Endothelial cell of umbilical vein (primary cell): ENCODE measurements at regions not wholly inside any gene's neighbourhood (a gene's known extent, or its start where the extent isn't known, plus 50 kb on each side); places are given as distances from the start of the nearest gene placed in this dataset.

Source experiments
- BruUV-seq: library from RNA; stranded (reverse); fragments of 400-500 nt; replicated peaks from 2 replicates; lab custom pipeline; 2021; lab: Mats Ljungman, UMichigan
- CTCF ChIA-PET: fragments of 300-600, 350-600 bp; sonication (Branson Sonifier 250); formaldehyde crosslinking; loops from one replicate; lab custom pipeline; 2021; ENCODE audit warnings: antibody characterized with exemption, inconsistent platforms; lab: Charles Lee
- POLR2A ChIA-PET: fragments of 300-600, 350-600 bp; sonication (Branson Sonifier 250); formaldehyde crosslinking; loops from one replicate; lab custom pipeline; 2021; ENCODE audit warnings: antibody characterized with exemption, inconsistent platforms; lab: Charles Lee
- DNase-seq: peaks from one replicate; pipeline ENCODE4 v3.0.0-alpha.2; 2011; ENCODE audit warnings: low read depth, low spot score
- FAIRE-seq: peaks from 2 replicates; lab custom pipeline; 2011; peaks lifted over from hg19 to GRCh38; lab: Jason Lieb, UNC
- H2AFZ ChIP-seq: 2 replicates; pipeline ENCODE4 v1.6.0; 2012; ENCODE audit warnings: low read depth, low read length, control low read depth, inconsistent platforms
- H3K27ac ChIP-seq: 2 replicates; pipeline ENCODE4 v1.5.1; 2011; ENCODE audit warnings: low read depth, mild to moderate bottlenecking, control low read depth, low read length, moderate library complexity; ENCODE audit not compliant: insufficient read depth
- H3K27me3 ChIP-seq, 2 experiments: 2 replicates each; pipeline versions ENCODE4 v1.6.0 to v1.6.1; 2011; ENCODE audit warnings: low read length in 2 of 2, mixed read lengths in 1 of 2; ENCODE audit not compliant: control insufficient read depth in 2 of 2, insufficient read depth in 2 of 2
- H3K36me3 ChIP-seq, 2 experiments: 2 replicates in 1 of 2; 3 replicates in 1 of 2; pipeline ENCODE4 v1.5.1; 2011; ENCODE audit warnings: low read length in 2 of 2, mild to moderate bottlenecking in 1 of 2, moderate library complexity in 1 of 2; ENCODE audit not compliant: control insufficient read depth in 2 of 2, insufficient read depth in 2 of 2; ENCODE audit errors: extremely low read depth in 1 of 2
- H3K4me1 ChIP-seq: 3 replicates; pipeline ENCODE4 v1.5.1; 2011; ENCODE audit warnings: mild to moderate bottlenecking, low read length; ENCODE audit not compliant: control insufficient read depth, insufficient read depth; ENCODE audit errors: extremely low read depth
- H3K4me2 ChIP-seq: 2 replicates; pipeline ENCODE4 v1.6.1; 2011; ENCODE audit warnings: low read length, control low read depth, mixed read lengths; ENCODE audit not compliant: insufficient read depth
- H3K4me3 ChIP-seq, 3 experiments: fragments of 200-600 bp in 1 of 3; sonication (generic), shearing (Covaris generic) in 1 of 3; replicated peaks in 1 of 3; 2 replicates each; pipeline ENCODE4 v1.5.1; 2011 to 2016; ENCODE audit warnings: control low read depth in 3 of 3, low read length in 3 of 3, mild to moderate bottlenecking in 2 of 3, inconsistent platforms in 1 of 3, low read depth in 1 of 3, moderate library complexity in 1 of 3; ENCODE audit not compliant: insufficient read depth in 1 of 3
- H3K79me2 ChIP-seq: 2 replicates; pipeline ENCODE4 v1.6.0; 2012; ENCODE audit warnings: low read length, inconsistent platforms; ENCODE audit not compliant: control insufficient read depth, insufficient read depth
- H3K9ac ChIP-seq: replicated peaks from 2 replicates; pipeline ENCODE3; 2011; ENCODE audit warnings: low read length, control low read depth; ENCODE audit not compliant: insufficient read depth; ENCODE audit errors: extremely low read depth
- H3K9me1 ChIP-seq: replicated peaks from 3 replicates; pipeline ENCODE4 v1.6.0; 2011; ENCODE audit warnings: mild to moderate bottlenecking, low read length; ENCODE audit not compliant: control insufficient read depth, insufficient read depth; ENCODE audit errors: extremely low read depth
- H3K9me3 ChIP-seq: replicated peaks from 2 replicates; pipeline ENCODE4 v1.5.1; 2012; ENCODE audit warnings: low read length, inconsistent platforms; ENCODE audit not compliant: control insufficient read depth, insufficient read depth
- H4K20me1 ChIP-seq: replicated peaks from 2 replicates; pipeline ENCODE3; 2011; ENCODE audit warnings: mild to moderate bottlenecking, low read length; ENCODE audit not compliant: control insufficient read depth, insufficient read depth; ENCODE audit errors: extremely low read depth
- CTCF ChIP-seq, 2 donors: IDR thresholded peaks; 1 replicate in 1 of 2; 2 replicates in 1 of 2; pipeline ENCODE4 v1.5.1; 2011; ENCODE audit warnings: low read length in 2 of 2, mild to moderate bottlenecking in 2 of 2, moderate library complexity in 2 of 2, control low read depth in 1 of 2, inconsistent platforms in 1 of 2, low read depth in 1 of 2; ENCODE audit not compliant: insufficient read depth in 1 of 2; ENCODE audit errors: extremely low read depth in 1 of 2
- EZH2 ChIP-seq: IDR thresholded peaks from 2 replicates; pipeline ENCODE4 v1.6.1; 2012; ENCODE audit warnings: borderline replicate concordance, low read depth, mild to moderate bottlenecking, moderate library complexity, low read length, inconsistent platforms; ENCODE audit not compliant: severe bottlenecking
- GATA2 ChIP-seq: IDR thresholded peaks from 2 replicates; pipeline ENCODE4 v1.7.0; 2011; ENCODE audit warnings: low read depth, mild to moderate bottlenecking, moderate library complexity, mixed read lengths, low read length; ENCODE audit not compliant: insufficient read length, insufficient read depth
- MAX ChIP-seq: IDR thresholded peaks from 2 replicates; pipeline ENCODE4 v1.6.1; 2011; ENCODE audit not compliant: insufficient read depth, insufficient read length
- MYC ChIP-seq: IDR thresholded peaks from one replicate; pipeline ENCODE4 v1.6.1; 2011; ENCODE audit warnings: mild to moderate bottlenecking, low read depth, low read length
- POLR2A ChIP-seq: IDR thresholded peaks from 2 replicates; pipeline ENCODE4 v1.6.1; 2012; ENCODE audit warnings: low read depth, mild to moderate bottlenecking, control low read depth, low read length
- POLR2AphosphoS5 ChIP-seq: IDR thresholded peaks from 2 replicates; pipeline ENCODE4 v1.6.1; 2012; ENCODE audit warnings: low read depth, mild to moderate bottlenecking, control low read depth, low read length, moderate library complexity; ENCODE audit not compliant: insufficient read depth
- dilution Hi-C: fragments of 300-500 bp; cut with MboI; formaldehyde crosslinking; loops from one replicate; pipeline ENCODE4 v1.15.0; 2019; ENCODE audit warnings: low sequenced_read_pairs; ENCODE audit not compliant: extremely low pct_ligation_motif_present
- intact Hi-C: fragments of 100-400 bp; cut with micrococcal nuclease; formaldehyde crosslinking; loops from one replicate; pipeline ENCODE4 v1.10.0; 2022

- Histone ChIP-seq H3K4me3 (no peak overlapping the region), H3K36me3 (no peaks in the 10 kb centered on the region), H3K4me2 (no peak overlapping the region), H2AFZ (no peak overlapping the region), H3K4me1 (no peaks in the 10 kb centered on the region), H3K27me3 (no peaks in the 10 kb centered on the region), H3K27ac (no peak overlapping the region), H3K79me2 (no peaks in the 10 kb centered on the region), H3K9me1 (no peaks in the 10 kb centered on the region), H4K20me1 (no peaks in the 10 kb centered on the region), H3K9ac (no peak overlapping the region), H3K9me3 (no peaks in the 10 kb centered on the region)
- POLR2A ChIA-PET: no interaction called here
- dilution Hi-C loops (no loop called here), intact Hi-C loops (no loop called here)
- CTCF ChIA-PET: no interaction called here
- DNase-seq: no peak
- BruUV-seq: no TSS peak
- no peak for TF ChIP-seq EZH2
- TF ChIP-seq MAX: no peak
- TF ChIP-seq CTCF (IDR thresholded peaks at IDR 0.05; ENCODE audit: extremely low read depth in 1 of 2, insufficient read depth in 1 of 2, low read depth in 1 of 2, low read length in 2 of 2): no peak
- FAIRE-seq: no peak
These were observed 371.3 kb upstream of the CLEC14A start for GRCh38 chr14:38627163-38627562.

GRCh38 chr14:38623661-38624060 is 367.8 kb upstream of the CLEC14A start:
- POLR2A ChIA-PET: no interaction called here
- Histone ChIP-seq H3K9me1 (no peaks in the 10 kb centered on the region), H3K27ac (no peak overlapping the region), H3K4me1 (no peaks in the 10 kb centered on the region), H3K79me2 (no peaks in the 10 kb centered on the region), H3K4me3 (no peak overlapping the region), H4K20me1 (no peaks in the 10 kb centered on the region), H3K9ac (no peak overlapping the region), H2AFZ (no peak overlapping the region), H3K36me3 (no peaks in the 10 kb centered on the region), H3K4me2 (no peak overlapping the region), H3K27me3 (no peaks in the 10 kb centered on the region), H3K9me3 (no peaks in the 10 kb centered on the region)
- TF ChIP-seq GATA2: no peak
- TF ChIP-seq POLR2A: no peak
- TF ChIP-seq CTCF (IDR thresholded peaks at IDR 0.05; ENCODE audit: extremely low read depth in 1 of 2, insufficient read depth in 1 of 2, low read depth in 1 of 2, low read length in 2 of 2): no peak
- TF ChIP-seq MYC: no peak
- no peak for TF ChIP-seq POLR2AphosphoS5
- FAIRE-seq: no peak
- dilution Hi-C loops: no loop called here
- BruUV-seq: no TSS peak
- no peak for DNase-seq
- intact Hi-C loops: no loop called here
- CTCF ChIA-PET: interaction anchor here (1.5 kb wide), 1 partner anchor 11 kb away, joined by 3 read pairs; no protein-coding TSS in a partner anchor
